ENCODE measurements at regions not wholly inside any gene's neighbourhood (a gene's known extent, or its start where the extent isn't known, plus 50 kb on each side); places are given as distances from the start of the nearest gene placed in this dataset.
"Not testable (repeated sequence)": the region's sequence is repeated elsewhere in the genome, so short reads cannot be mapped to it uniquely, and the experiment has no call there.

DNA sequence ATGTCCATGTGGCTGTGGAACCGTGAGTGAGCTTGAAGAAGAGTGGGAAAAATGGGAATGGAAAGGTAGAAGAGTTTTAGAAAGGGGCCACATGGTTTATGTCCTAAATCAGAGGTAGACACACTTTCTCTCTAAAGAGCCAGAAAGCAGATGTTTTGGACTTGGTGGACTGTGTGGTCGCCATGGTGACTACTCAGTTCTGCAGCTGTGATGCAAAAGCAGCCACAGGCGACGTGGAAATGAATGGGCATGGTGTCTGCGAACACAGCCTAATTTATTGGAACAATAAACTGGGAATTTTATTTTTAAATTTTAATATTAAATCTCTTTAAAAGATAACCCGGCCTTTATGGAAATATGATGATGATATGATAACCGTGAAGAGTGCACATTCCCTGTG is 386.0 kb upstream of the FAT1 start:
- no peak for ATAC-seq
- H3K4me1 Mint-ChIP-seq (ENCODE audit: low read depth) = no peaks in the 10 kb centered on the region
- peaks cover 4% of the 10 kb centered on the region for H3K9me3 Mint-ChIP-seq (ENCODE audit: insufficient read depth)
- H3K4me3 Mint-ChIP-seq = no peak overlapping the region
- ChIA-PET POLR2A (no interaction called here), CTCF (no interaction called here)
- H3K36me3 Mint-ChIP-seq (ENCODE audit: low read depth) = no peaks in the 10 kb centered on the region
- no peak overlapping the region for H3K27ac Mint-ChIP-seq
- DNase-seq = no peak
- no peaks in the 10 kb centered on the region for H3K27me3 Mint-ChIP-seq (ENCODE audit: low read depth)

DNA sequence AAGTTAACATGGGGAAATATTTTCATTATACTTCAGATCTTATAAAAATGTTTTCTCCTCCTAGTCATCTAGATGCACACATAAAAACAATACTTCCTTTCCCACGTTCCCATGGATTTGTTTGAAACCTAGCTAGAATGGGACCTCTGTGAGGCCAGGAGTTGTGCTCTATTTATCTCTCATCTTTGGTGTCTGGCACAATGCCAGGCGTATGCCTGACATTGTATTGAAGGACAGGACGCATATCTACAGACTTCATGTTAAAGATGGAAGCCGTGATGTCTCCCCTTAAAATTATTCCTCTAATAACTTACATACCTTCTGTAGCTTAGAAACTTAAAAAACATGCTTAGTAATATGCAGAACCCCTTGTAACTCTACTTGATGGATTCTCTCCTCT is 394.5 kb upstream of the FAT1 start:
- Mint-ChIP-seq H3K4me3 (no peak overlapping the region), H3K27me3 (ENCODE audit: low read depth) (no peaks in the 10 kb centered on the region), H3K27ac (no peak overlapping the region), H3K9me3 (ENCODE audit: insufficient read depth) (peaks cover 10% of the 10 kb centered on the region), H3K4me1 (ENCODE audit: low read depth) (no peaks in the 10 kb centered on the region), H3K36me3 (ENCODE audit: low read depth) (no peaks in the 10 kb centered on the region)
- no peak for ATAC-seq
- DNase-seq = no peak
- POLR2A ChIA-PET = no interaction called here
- CTCF ChIA-PET = no interaction called here

DNA sequence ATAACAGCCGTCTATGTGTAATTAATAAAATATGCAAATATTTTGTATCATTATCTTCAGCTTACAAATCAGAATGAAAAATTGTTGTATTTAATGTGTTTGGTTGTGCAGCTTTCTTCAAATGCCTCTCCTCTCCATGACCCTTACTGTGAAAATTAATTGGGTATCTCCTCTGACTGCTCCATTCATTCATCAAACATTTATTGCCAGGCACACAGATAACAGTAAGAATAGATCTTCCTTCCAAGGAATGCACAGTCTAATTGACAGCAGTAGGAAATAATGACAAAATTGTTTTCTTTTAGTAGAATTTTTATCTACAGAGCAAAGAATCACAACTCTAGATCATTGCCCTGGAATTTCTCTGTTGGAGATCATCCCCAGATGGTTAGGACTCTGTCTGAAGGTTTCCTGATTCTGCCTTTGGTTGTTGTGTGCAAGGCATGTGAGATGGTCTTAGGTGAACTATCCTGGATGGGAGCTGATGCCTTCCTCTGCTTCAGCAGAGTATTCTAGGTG is 395.0 kb upstream of the FAT1 start:
- CTCF ChIA-PET = no interaction called here
- no peaks in the 10 kb centered on the region for H3K4me1 Mint-ChIP-seq (ENCODE audit: low read depth)
- POLR2A ChIA-PET = no interaction called here
- no peaks in the 10 kb centered on the region for H3K27me3 Mint-ChIP-seq (ENCODE audit: low read depth)
- peaks cover 7% of the 10 kb centered on the region for H3K9me3 Mint-ChIP-seq (ENCODE audit: insufficient read depth)
- DNase-seq = no peak
- no peak overlapping the region for H3K27ac Mint-ChIP-seq
- ATAC-seq = no peak
- H3K36me3 Mint-ChIP-seq (ENCODE audit: low read depth) = no peaks in the 10 kb centered on the region
- no peak overlapping the region for H3K4me3 Mint-ChIP-seq

DNA sequence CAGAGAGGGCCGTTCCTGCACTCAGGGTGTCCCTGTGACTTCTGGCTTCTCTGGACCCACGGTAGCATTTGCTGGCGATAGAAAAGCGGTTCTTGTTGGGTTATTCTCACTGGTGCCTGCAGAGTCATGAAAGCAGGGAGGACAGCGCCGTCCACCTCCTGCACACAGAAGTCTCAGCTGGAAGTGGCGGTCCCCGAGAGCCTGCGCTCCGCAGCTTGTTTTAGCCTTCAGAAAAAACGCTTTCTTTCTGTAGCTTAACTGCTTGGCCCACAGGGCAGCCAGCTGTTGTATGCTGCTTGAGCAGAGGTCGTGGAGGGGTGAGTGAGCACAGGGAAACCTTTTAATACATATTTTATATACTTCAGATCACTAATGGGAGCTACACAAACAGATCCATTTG is 400.7 kb upstream of the FAT1 start:
- DNase-seq = no peak
- POLR2A ChIA-PET = no interaction called here
- H3K27me3 Mint-ChIP-seq (ENCODE audit: low read depth) = no peaks in the 10 kb centered on the region
- no peak overlapping the region for H3K27ac Mint-ChIP-seq
- CTCF ChIA-PET = no interaction called here
- no peak overlapping the region for H3K4me3 Mint-ChIP-seq
- no peaks in the 10 kb centered on the region for H3K36me3 Mint-ChIP-seq (ENCODE audit: low read depth)
- H3K9me3 Mint-ChIP-seq (ENCODE audit: insufficient read depth) = peaks cover 15% of the 10 kb centered on the region
- H3K4me1 Mint-ChIP-seq (ENCODE audit: low read depth) = no peaks in the 10 kb centered on the region
- ATAC-seq = no peak

DNA sequence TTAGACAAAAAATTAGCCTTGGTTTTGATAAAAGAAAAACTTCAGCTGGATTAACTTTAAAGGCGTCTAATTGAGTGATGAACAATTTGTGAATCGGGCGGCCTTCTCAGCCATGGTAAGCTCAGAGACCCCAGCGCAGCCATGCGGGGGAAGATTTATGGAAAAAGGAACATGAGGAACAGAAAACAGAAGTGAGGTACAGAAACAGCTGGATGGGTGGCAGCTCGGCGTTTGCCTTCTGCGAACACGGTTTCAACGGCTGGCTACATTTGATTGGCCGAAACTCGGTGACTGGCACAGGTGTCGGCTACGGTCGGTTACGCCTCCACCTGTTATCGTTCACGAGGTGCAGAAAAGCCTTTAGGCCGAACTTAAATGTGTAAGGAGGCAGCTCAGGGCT is 401.4 kb upstream of the FAT1 start:
- Mint-ChIP-seq H3K9me3 (ENCODE audit: insufficient read depth) (peaks cover 15% of the 10 kb centered on the region), H3K27ac (no peak overlapping the region), H3K27me3 (ENCODE audit: low read depth) (no peaks in the 10 kb centered on the region), H3K4me1 (ENCODE audit: low read depth) (no peaks in the 10 kb centered on the region), H3K36me3 (ENCODE audit: low read depth) (no peaks in the 10 kb centered on the region), H3K4me3 (no peak overlapping the region)
- ChIA-PET CTCF (no interaction called here), POLR2A (no interaction called here)
- ATAC-seq = no peak
- no peak for DNase-seq

DNA sequence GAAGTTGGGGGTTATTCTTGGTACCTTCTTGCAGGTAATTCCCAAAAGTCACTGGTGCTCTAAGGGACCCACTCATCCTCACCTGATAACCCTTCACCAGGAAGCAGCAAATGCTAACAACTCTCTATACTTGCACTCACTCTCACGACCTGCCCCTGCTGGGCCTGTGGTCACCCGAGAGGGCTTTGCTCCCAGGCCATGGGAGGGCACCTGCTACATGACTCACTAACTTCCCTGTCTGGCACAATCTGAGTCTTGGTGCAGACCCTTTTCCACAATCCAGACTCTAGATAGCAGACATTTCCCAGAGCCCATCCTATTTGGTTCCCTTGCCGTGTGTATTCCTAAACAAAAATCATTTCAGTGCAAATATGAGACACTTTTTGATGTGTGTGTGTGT is 403.8 kb upstream of the FAT1 start:
- DNase-seq = no peak
- H3K9me3 Mint-ChIP-seq (ENCODE audit: insufficient read depth) = peaks cover 11% of the 10 kb centered on the region
- H3K4me1 Mint-ChIP-seq (ENCODE audit: low read depth) = no peaks in the 10 kb centered on the region
- no peaks in the 10 kb centered on the region for H3K36me3 Mint-ChIP-seq (ENCODE audit: low read depth)
- no peak overlapping the region for H3K4me3 Mint-ChIP-seq
- CTCF ChIA-PET = no interaction called here
- no peak for ATAC-seq
- no peak overlapping the region for H3K27ac Mint-ChIP-seq
- H3K27me3 Mint-ChIP-seq (ENCODE audit: low read depth) = no peaks in the 10 kb centered on the region
- POLR2A ChIA-PET = no interaction called here

DNA sequence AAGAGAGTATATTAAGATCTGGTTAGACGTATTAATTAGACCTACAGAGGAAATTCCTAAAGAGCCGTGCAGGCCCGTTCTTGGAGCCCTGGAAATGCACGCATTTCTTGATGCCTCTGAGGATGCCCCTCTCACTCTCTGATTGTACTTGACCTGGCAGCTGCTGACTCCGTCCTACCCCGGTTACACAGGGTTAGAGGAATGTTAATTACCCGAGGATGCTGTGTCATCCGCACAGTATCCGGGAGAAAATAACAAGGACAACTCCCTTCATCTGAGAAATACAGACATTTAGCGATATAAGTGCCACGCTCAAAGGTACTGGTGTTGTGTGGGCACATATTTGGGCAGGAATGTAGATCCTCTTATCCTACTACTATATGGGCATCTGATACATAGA is 404.6 kb upstream of the FAT1 start:
- Mint-ChIP-seq H3K4me1 (ENCODE audit: low read depth) (no peaks in the 10 kb centered on the region), H3K9me3 (ENCODE audit: insufficient read depth) (peaks cover 16% of the 10 kb centered on the region), H3K36me3 (ENCODE audit: low read depth) (no peaks in the 10 kb centered on the region), H3K27ac (no peak overlapping the region), H3K4me3 (no peak overlapping the region), H3K27me3 (ENCODE audit: low read depth) (no peaks in the 10 kb centered on the region)
- no peak for DNase-seq
- ChIA-PET CTCF (no interaction called here), POLR2A (no interaction called here)
- ATAC-seq = no peak

DNA sequence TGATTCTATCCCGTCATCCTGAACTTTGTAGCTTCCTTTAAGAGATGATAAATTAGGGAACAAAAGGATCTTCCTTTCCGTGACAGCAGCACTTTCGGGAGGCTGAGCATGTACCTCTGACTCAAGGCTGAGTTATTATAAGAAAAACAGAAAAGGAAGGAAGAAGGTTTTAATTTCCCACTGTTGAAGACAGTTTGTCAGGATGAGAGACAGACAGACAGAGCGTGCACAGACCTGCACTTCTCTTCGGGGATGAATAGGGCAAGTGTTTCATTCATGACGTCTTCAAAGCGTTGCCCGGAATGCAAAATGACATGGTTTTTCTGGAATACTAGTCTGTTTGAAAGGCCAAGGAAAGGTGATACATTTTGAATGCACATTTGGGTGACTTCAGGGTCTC is 405.3 kb upstream of the FAT1 start:
- Mint-ChIP-seq H3K36me3 (ENCODE audit: low read depth) (no peaks in the 10 kb centered on the region), H3K9me3 (ENCODE audit: insufficient read depth) (peaks cover 18% of the 10 kb centered on the region), H3K4me1 (ENCODE audit: low read depth) (no peaks in the 10 kb centered on the region), H3K4me3 (no peak overlapping the region), H3K27ac (no peak overlapping the region), H3K27me3 (ENCODE audit: low read depth) (no peaks in the 10 kb centered on the region)
- ATAC-seq = no peak
- DNase-seq = no peak
- ChIA-PET POLR2A (no interaction called here), CTCF (no interaction called here)

DNA sequence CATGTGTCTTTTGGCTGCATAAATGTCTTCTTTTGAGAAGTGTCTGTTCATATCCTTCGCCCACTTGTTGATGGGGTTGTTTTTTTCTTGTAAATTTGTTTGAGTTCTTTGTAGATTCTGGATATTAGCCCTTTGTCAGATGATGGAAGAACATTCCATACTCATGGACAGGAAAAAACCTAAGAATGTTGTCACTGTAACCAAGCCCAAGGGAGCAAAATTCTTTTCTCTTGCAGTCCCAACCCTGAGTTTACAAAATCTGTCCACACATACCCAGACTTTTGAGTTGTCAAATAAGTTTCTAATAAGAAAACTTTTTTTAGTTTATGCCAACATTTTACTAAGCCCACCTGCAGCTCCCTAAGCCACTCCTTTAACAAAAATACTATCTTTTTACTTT is 408.2 kb upstream of the FAT1 start:
- peaks cover 18% of the 10 kb centered on the region for H3K9me3 Mint-ChIP-seq (ENCODE audit: insufficient read depth)
- H3K36me3 Mint-ChIP-seq (ENCODE audit: low read depth); POLR2A ChIA-PET; ATAC-seq; DNase-seq; H3K4me1 Mint-ChIP-seq (ENCODE audit: low read depth); H3K4me3 Mint-ChIP-seq; H3K27me3 Mint-ChIP-seq (ENCODE audit: low read depth); CTCF ChIA-PET; H3K27ac Mint-ChIP-seq: not testable (repeated sequence)

DNA sequence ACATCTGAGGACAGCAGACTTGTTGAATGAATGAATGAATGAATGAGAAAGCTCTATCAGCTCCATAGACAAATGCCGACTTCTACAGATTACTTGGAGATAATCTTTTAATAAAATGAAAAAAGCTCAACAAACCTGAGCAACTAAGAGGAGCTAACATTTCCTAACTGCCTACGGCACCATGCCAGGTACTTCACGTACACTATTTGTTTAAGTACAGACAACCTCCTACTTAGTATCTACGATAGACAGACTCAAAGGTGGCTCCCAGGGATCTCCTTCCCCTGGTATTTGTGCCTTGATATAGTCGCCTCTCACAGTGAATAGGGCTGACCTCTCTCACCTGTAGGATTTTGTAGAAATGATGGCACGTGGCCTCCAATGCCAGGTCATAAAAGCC is 412.2 kb upstream of the FAT1 start:
- Mint-ChIP-seq H3K36me3 (ENCODE audit: low read depth) (no peaks in the 10 kb centered on the region), H3K27me3 (ENCODE audit: low read depth) (no peaks in the 10 kb centered on the region), H3K4me3 (no peak overlapping the region), H3K9me3 (ENCODE audit: insufficient read depth) (peaks cover 21% of the 10 kb centered on the region), H3K27ac (no peak overlapping the region), H3K4me1 (ENCODE audit: low read depth) (no peaks in the 10 kb centered on the region)
- ChIA-PET POLR2A (no interaction called here), CTCF (no interaction called here)
- DNase-seq (no peak), ATAC-seq (no peak)

DNA sequence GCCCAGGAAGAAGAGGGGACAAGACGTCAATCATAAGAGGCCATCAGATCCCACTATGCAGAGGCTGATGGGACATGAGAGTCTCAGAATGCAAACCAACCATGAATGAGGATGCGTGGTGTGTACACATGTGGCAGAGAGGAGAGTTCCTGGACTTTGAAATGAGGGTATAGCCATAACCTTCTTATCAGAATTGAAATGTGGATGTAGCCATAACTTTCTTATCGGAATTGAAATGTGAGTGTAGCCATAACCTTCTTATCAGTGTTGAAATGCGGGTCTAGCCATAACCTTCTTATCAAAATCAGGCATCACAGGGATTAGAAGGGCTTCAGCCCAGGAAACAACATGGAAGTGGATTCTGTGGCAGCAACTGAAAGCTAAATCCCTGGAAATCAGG is 415.5 kb upstream of the FAT1 start:
- DNase-seq (no peak), ATAC-seq (no peak)
- ChIA-PET POLR2A (no interaction called here), CTCF (no interaction called here)
- Mint-ChIP-seq H3K4me3 (no peak overlapping the region), H3K27ac (no peak overlapping the region), H3K36me3 (ENCODE audit: low read depth) (no peaks in the 10 kb centered on the region), H3K4me1 (ENCODE audit: low read depth) (no peaks in the 10 kb centered on the region), H3K27me3 (ENCODE audit: low read depth) (no peaks in the 10 kb centered on the region), H3K9me3 (ENCODE audit: insufficient read depth) (peaks cover 14% of the 10 kb centered on the region)

DNA sequence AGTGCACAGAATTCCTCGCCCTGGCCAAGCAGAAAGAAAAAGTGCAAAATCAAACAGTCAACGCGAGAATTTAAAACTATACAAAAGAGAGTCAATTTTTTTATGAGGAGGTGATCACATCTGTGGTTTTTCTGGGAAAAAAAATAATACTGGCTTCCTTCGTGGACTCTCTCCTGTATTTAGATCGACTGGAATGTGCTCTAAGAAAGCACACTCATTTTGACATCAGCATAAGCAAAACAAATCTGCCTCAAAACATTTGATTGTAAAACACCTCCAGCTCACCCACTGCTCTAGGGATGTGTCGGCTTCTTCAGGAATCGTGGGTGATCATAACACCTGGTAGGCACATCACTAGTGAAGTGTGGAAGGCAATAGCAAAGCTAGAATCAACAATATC is 417.4 kb upstream of the FAT1 start:
- peaks cover 12% of the 10 kb centered on the region for H3K9me3 Mint-ChIP-seq (ENCODE audit: insufficient read depth)
- H3K4me1 Mint-ChIP-seq (ENCODE audit: low read depth) = no peaks in the 10 kb centered on the region
- ATAC-seq (no peak), DNase-seq (no peak)
- H3K4me3 Mint-ChIP-seq = no peak overlapping the region
- no peak overlapping the region for H3K27ac Mint-ChIP-seq
- H3K36me3 Mint-ChIP-seq (ENCODE audit: low read depth) = no peaks in the 10 kb centered on the region
- ChIA-PET CTCF (no interaction called here), POLR2A (no interaction called here)
- no peaks in the 10 kb centered on the region for H3K27me3 Mint-ChIP-seq (ENCODE audit: low read depth)

DNA sequence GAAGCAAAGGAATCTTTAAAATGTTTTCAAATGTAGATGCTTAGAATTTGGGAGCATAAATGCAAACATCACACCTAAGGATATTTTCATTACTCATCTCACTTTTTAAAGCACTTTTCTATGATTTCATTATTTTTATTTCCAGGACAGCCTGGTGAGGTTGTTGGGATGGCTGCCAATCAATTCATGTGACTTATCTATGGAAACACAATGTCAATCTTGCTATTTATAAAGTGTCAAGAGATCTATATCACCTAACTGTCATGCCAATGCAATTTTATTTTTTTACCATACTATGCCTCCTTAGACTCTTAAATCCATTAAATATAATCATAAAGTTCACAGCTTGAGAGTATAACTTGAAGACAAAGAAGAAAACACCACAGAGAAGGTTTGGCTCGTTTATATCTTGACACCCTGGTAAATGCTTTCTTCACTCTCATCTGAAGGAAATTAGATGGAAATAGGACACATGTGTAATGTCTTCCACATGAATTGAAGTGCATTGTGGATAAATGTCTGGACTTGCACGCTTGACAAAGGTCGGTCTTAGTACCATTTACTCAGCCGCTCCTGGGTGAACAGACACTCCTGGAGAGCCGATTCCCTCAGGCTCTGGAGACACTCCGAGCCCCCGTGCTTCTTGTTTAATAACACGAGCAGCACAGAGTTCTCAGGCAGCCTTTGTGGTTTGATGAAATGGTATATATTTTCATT is 425.7 kb upstream of the FAT1 start:
- Mint-ChIP-seq H3K27me3 (ENCODE audit: low read depth) (no peaks in the 10 kb centered on the region), H3K36me3 (ENCODE audit: low read depth) (no peaks in the 10 kb centered on the region), H3K27ac (no peak overlapping the region), H3K9me3 (ENCODE audit: insufficient read depth) (no peaks in the 10 kb centered on the region), H3K4me1 (ENCODE audit: low read depth) (no peaks in the 10 kb centered on the region), H3K4me3 (no peak overlapping the region)
- DNase-seq (no peak), ATAC-seq (no peak)
- ChIA-PET POLR2A (no interaction called here), CTCF (no interaction called here)
